WTC11 (cell line): ENCODE measurements at regions not wholly inside any gene's neighbourhood (a gene's known extent, or its start where the extent isn't known, plus 50 kb on each side); places are given as distances from the start of the nearest gene placed in this dataset.

ENCODE experiments used
- ATF1 ChIP-seq: sonication (generic); formaldehyde crosslinking; IDR thresholded peaks from 2 replicates; pipeline ENCODE4 v1.8.1; 2023; ENCODE audit warnings: mild to moderate bottlenecking, moderate library complexity, missing genetic modification reagents
- CREB1 ChIP-seq: sonication (generic); formaldehyde crosslinking; IDR thresholded peaks from 2 replicates; pipeline ENCODE4 v1.8.0; 2023; ENCODE audit warnings: mild to moderate bottlenecking, missing genetic modification reagents
- ELF4 ChIP-seq: sonication (generic); formaldehyde crosslinking; IDR thresholded peaks from 2 replicates; pipeline ENCODE4 v1.8.1; 2022; ENCODE audit warnings: low read depth, mild to moderate bottlenecking, moderate library complexity, missing genetic modification reagents
- JUN ChIP-seq: sonication (generic); formaldehyde crosslinking; IDR thresholded peaks from 2 replicates; pipeline ENCODE4 v1.8.0; 2023; ENCODE audit warnings: mild to moderate bottlenecking, missing genetic modification reagents
- NFATC4 ChIP-seq: fragments of 250-450 bp; sonication (Bioruptor Pico); IDR thresholded peaks from 2 replicates; pipeline ENCODE4 v1.9.0; 2021; ENCODE audit warnings: mild to moderate bottlenecking
- NFYB ChIP-seq: sonication (generic); formaldehyde crosslinking; conservative IDR thresholded peaks from 2 replicates; pipeline ENCODE4 v1.8.0; 2022; ENCODE audit warnings: low read depth, missing genetic modification reagents
- NR3C1 ChIP-seq: sonication (generic); formaldehyde crosslinking; conservative IDR thresholded peaks from 2 replicates; pipeline ENCODE4 v1.8.1; 2023; ENCODE audit warnings: low read depth, mild to moderate bottlenecking, missing genetic modification reagents
- SP1 ChIP-seq: sonication (generic); formaldehyde crosslinking; conservative IDR thresholded peaks from 2 replicates; pipeline ENCODE4 v1.8.1; 2022; ENCODE audit warnings: missing genetic modification reagents
- ZNF232 ChIP-seq: sonication (generic); formaldehyde crosslinking; IDR thresholded peaks from 2 replicates; pipeline ENCODE4 v1.8.0; 2022; ENCODE audit warnings: mild to moderate bottlenecking, missing genetic modification reagents
- ZNF317 ChIP-seq: sonication (generic); formaldehyde crosslinking; IDR thresholded peaks from 2 replicates; pipeline ENCODE4 v1.8.1; 2023; ENCODE audit warnings: low read depth, mild to moderate bottlenecking, moderate library complexity, missing genetic modification reagents, borderline replicate concordance
- TF ChIP-seq, protein P1 (sequence below): fragments of 200-600 bp; IDR thresholded peaks from 2 replicates; pipeline ENCODE4 v1.8.0; 2022; ENCODE audit warnings: antibody characterized with exemption
- TF ChIP-seq, protein P2 (sequence below): sonication (generic); formaldehyde crosslinking; IDR thresholded peaks from 2 replicates; pipeline ENCODE4 v1.8.0; 2022; ENCODE audit warnings: mild to moderate bottlenecking, missing genetic modification reagents
- TF ChIP-seq, protein P3 (sequence below): sonication (generic); formaldehyde crosslinking; IDR thresholded peaks from 2 replicates; pipeline ENCODE4 v1.8.1; 2023; ENCODE audit warnings: mild to moderate bottlenecking, missing genetic modification reagents, moderate library complexity
- TF ChIP-seq, protein P4 (sequence below): sonication (generic); formaldehyde crosslinking; IDR thresholded peaks from 2 replicates; pipeline ENCODE4 v1.8.1; 2023; ENCODE audit warnings: mild to moderate bottlenecking, missing genetic modification reagents, moderate library complexity

DNA sequence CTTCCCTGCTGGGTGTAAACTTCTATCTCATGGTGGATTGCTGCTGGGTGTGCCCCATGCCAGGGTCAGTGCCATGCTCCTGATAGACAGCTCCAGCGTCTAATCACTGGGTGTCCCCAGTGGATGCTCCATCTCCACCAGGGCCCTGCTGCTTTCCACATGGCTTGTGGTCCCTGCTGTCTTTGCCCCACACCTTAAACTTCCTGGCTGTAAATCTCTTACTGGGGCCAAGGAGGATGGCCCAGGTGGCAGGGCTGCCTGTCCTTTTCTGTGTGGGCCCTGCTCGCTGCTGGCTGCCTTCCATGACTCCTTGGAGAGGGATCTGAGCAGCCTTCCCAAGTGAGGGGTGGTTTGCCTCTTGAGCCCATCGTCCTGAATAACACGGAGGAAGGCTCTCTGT, 51.8 kb downstream of the RGS12 start:
- TF ChIP-seq, protein P1, sequence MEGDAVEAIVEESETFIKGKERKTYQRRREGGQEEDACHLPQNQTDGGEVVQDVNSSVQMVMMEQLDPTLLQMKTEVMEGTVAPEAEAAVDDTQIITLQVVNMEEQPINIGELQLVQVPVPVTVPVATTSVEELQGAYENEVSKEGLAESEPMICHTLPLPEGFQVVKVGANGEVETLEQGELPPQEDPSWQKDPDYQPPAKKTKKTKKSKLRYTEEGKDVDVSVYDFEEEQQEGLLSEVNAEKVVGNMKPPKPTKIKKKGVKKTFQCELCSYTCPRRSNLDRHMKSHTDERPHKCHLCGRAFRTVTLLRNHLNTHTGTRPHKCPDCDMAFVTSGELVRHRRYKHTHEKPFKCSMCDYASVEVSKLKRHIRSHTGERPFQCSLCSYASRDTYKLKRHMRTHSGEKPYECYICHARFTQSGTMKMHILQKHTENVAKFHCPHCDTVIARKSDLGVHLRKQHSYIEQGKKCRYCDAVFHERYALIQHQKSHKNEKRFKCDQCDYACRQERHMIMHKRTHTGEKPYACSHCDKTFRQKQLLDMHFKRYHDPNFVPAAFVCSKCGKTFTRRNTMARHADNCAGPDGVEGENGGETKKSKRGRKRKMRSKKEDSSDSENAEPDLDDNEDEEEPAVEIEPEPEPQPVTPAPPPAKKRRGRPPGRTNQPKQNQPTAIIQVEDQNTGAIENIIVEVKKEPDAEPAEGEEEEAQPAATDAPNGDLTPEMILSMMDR, result no peak
- TF ChIP-seq, protein P2, sequence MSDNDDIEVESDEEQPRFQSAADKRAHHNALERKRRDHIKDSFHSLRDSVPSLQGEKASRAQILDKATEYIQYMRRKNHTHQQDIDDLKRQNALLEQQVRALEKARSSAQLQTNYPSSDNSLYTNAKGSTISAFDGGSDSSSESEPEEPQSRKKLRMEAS, result no peak
- TF ChIP-seq NR3C1 (no peak), ELF4 (CRISPR knock-in tag) (no peak), ZNF232 (no peak), ATF1 (CRISPR knock-in tag) (no peak), NFYB (CRISPR knock-in tag) (no peak), NFATC4 (CRISPR knock-in tag) (no peak), JUN (CRISPR knock-in tag) (no peak), ZNF317 (CRISPR knock-in tag) (no peak), SP1 (CRISPR knock-in tag) (no peak), CREB1 (CRISPR knock-in tag) (no peak)
- TF ChIP-seq, protein P3, sequence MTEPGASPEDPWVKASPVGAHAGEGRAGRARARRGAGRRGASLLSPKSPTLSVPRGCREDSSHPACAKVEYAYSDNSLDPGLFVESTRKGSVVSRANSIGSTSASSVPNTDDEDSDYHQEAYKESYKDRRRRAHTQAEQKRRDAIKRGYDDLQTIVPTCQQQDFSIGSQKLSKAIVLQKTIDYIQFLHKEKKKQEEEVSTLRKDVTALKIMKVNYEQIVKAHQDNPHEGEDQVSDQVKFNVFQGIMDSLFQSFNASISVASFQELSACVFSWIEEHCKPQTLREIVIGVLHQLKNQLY (CRISPR knock-in tag), result no peak
- TF ChIP-seq, protein P4, sequence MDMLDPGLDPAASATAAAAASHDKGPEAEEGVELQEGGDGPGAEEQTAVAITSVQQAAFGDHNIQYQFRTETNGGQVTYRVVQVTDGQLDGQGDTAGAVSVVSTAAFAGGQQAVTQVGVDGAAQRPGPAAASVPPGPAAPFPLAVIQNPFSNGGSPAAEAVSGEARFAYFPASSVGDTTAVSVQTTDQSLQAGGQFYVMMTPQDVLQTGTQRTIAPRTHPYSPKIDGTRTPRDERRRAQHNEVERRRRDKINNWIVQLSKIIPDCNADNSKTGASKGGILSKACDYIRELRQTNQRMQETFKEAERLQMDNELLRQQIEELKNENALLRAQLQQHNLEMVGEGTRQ (CRISPR knock-in tag), result no peak
